Uterus (tissue), 2 donors: ENCODE measurements at regions not wholly inside any gene's neighbourhood (a gene's known extent, or its start where the extent isn't known, plus 50 kb on each side); places are given as distances from the start of the nearest gene placed in this dataset.

ENCODE experiments used
- POLR2A ChIP-seq, 2 donors: fragments of 450-650 bp; IDR thresholded peaks; one replicate each; pipeline ENCODE4 v1.6.1; 2016; ENCODE audit warnings: antibody characterized with exemption in 2 of 2, mild to moderate bottlenecking in 1 of 2, moderate library complexity in 1 of 2
- TF ChIP-seq, protein P1 (sequence below), 4 experiments: fragments of 200-600 bp in 2 of 4; fragments of 450-650 bp in 2 of 4; sonication (generic) in 2 of 4; IDR thresholded peaks; one replicate each; pipeline ENCODE4 v1.5.1; 2016 to 2019; ENCODE audit warnings: antibody characterized with exemption in 4 of 4, mild to moderate bottlenecking in 2 of 4, moderate library complexity in 1 of 4

DNA sequence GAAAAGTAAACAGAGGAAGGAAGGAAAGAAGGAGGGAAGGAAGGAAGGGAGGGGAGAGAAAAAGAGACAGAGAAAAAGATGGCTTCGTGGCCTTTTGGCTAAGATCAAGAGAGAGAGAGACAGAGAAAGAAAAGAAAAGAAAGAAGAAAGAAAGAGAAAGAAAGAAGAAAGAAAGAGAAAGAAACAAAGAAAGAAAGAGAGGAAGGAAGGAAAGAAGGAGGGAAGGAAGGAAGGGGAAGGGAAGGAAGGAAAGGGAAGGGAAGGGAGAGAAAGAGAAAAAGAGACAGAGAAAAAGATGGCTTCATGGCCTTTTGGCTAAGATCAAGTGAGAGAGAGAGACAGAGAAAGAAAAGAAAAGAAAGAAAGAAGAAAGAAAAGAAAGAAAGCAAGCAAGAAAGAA lies 91.4 kb downstream of the PRLHR start:
- TF ChIP-seq, protein P1, sequence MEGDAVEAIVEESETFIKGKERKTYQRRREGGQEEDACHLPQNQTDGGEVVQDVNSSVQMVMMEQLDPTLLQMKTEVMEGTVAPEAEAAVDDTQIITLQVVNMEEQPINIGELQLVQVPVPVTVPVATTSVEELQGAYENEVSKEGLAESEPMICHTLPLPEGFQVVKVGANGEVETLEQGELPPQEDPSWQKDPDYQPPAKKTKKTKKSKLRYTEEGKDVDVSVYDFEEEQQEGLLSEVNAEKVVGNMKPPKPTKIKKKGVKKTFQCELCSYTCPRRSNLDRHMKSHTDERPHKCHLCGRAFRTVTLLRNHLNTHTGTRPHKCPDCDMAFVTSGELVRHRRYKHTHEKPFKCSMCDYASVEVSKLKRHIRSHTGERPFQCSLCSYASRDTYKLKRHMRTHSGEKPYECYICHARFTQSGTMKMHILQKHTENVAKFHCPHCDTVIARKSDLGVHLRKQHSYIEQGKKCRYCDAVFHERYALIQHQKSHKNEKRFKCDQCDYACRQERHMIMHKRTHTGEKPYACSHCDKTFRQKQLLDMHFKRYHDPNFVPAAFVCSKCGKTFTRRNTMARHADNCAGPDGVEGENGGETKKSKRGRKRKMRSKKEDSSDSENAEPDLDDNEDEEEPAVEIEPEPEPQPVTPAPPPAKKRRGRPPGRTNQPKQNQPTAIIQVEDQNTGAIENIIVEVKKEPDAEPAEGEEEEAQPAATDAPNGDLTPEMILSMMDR (IDR thresholded peaks at IDR 0.05) = no peak
- no peak for TF ChIP-seq POLR2A (IDR thresholded peaks at IDR 0.05)
